Thyroid gland (tissue), 4 donors: ENCODE measurements at regions not wholly inside any gene's neighbourhood (a gene's known extent, or its start where the extent isn't known, plus 50 kb on each side); places are given as distances from the start of the nearest gene placed in this dataset.
"Not testable (repeated sequence)": the region's sequence is repeated elsewhere in the genome, so short reads cannot be mapped to it uniquely, and the experiment has no call there.

ENCODE experiments used
- CTCF ChIP-seq, 6 experiments: fragments of 200-600 bp in 3 of 6; fragments of 450-650 bp in 3 of 6; sonication (generic) in 3 of 6; IDR thresholded peaks; one replicate each; pipeline ENCODE4 v1.5.1; 2016 to 2019; ENCODE audit warnings: antibody characterized with exemption in 6 of 6, mild to moderate bottlenecking in 2 of 6, inconsistent platforms in 1 of 6, moderate library complexity in 1 of 6
- POLR2A ChIP-seq, 2 donors: fragments of 450-650 bp; IDR thresholded peaks; one replicate each; pipeline ENCODE4 v1.6.1; 2017; ENCODE audit warnings: antibody characterized with exemption in 2 of 2, mild to moderate bottlenecking in 2 of 2, moderate library complexity in 1 of 2

DNA sequence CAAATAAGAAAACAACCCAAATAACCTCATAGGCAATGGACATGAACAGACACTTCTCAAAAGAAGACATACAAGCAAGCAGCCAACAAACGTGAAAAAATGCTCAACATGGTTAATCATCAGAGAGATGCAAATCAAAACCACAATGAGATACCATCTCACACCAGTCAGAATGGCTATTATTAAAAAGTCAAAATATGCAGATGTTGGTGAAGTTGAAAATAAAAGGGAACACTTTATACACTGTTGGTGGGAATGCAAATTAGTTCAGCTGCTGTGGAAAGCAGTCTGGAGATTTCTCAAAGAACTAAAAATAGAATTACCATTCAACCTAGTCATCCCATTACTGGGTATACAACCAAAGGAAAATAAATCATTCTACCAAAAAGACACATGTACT is 606.4 kb downstream of the KCTD12 start:
- not testable (repeated sequence) for TF ChIP-seq POLR2A, CTCF (IDR thresholded peaks at IDR 0.05)
